Glomerular visceral epithelial cell (primary cell): ENCODE measurements at regions not wholly inside any gene's neighbourhood (a gene's known extent, or its start where the extent isn't known, plus 50 kb on each side); places are given as distances from the start of the nearest gene placed in this dataset.
"Not testable (repeated sequence)": the region's sequence is repeated elsewhere in the genome, so short reads cannot be mapped to it uniquely, and the experiment has no call there.

Experiments used
- DNase-seq: peaks from one replicate; pipeline ENCODE4 v3.0.0-alpha.2; 2016; ENCODE audit errors: extremely low spot score

- no peak for DNase-seq
Observed at GRCh38 chr9:1115370-1115769, 65.2 kb downstream of the DMRT2 start.

- DNase-seq = no peak
Observed at GRCh38 chr9:1117439-1117838, 67.3 kb downstream of the DMRT2 start.

- no peak for DNase-seq
Observed at GRCh38 chr9:1120500-1121165, 70.5 kb downstream of the DMRT2 start.

GRCh38 chr9:1125741-1126140, 75.6 kb downstream of the DMRT2 start:
- no peak for DNase-seq

- no peak for DNase-seq
Observed at GRCh38 chr9:1128046-1128445, 77.9 kb downstream of the DMRT2 start.

- DNase-seq = no peak
Observed at GRCh38 chr9:1129382-1129781, 79.2 kb downstream of the DMRT2 start.

GRCh38 chr9:1140057-1140456, 89.9 kb downstream of the DMRT2 start:
- no peak for DNase-seq

- no peak for DNase-seq
Observed at GRCh38 chr9:1151691-1152090, 101.5 kb downstream of the DMRT2 start.

- no peak for DNase-seq
Observed at GRCh38 chr9:1152171-1152570, 102.0 kb downstream of the DMRT2 start.

GRCh38 chr9:1154739-1155138, 104.6 kb downstream of the DMRT2 start:
- no peak for DNase-seq

GRCh38 chr9:1155602-1156001, 105.4 kb downstream of the DMRT2 start:
- DNase-seq = no peak

- DNase-seq = no peak
Observed at GRCh38 chr9:1156794-1157550, 106.8 kb downstream of the DMRT2 start.

GRCh38 chr9:1157836-1158235, 107.7 kb downstream of the DMRT2 start:
- DNase-seq = no peak

GRCh38 chr9:1170918-1171317, 120.8 kb downstream of the DMRT2 start:
- DNase-seq = no peak

GRCh38 chr9:1171546-1171945, 121.4 kb downstream of the DMRT2 start:
- DNase-seq = no peak

GRCh38 chr9:1173211-1173610, 123.1 kb downstream of the DMRT2 start:
- no peak for DNase-seq

- no peak for DNase-seq
Observed at GRCh38 chr9:1173993-1174392, 123.8 kb downstream of the DMRT2 start.

- no peak for DNase-seq
Observed at GRCh38 chr9:1179366-1179765, 129.2 kb downstream of the DMRT2 start.

- DNase-seq = no peak
Observed at GRCh38 chr9:1184146-1184545, 134.0 kb downstream of the DMRT2 start.

- not testable (repeated sequence) for DNase-seq
Observed at GRCh38 chr9:1187137-1187536, 137.0 kb downstream of the DMRT2 start.

- not testable (repeated sequence) for DNase-seq
Observed at GRCh38 chr9:1195636-1196035, 145.5 kb downstream of the DMRT2 start.

GRCh38 chr9:1198085-1198484, 147.9 kb downstream of the DMRT2 start:
- DNase-seq = no peak

GRCh38 chr9:1200847-1201251, 150.7 kb downstream of the DMRT2 start:
- no peak for DNase-seq

GRCh38 chr9:1201262-1201661, 151.1 kb downstream of the DMRT2 start:
- DNase-seq = no peak
